Hepatocyte (in vitro differentiated cells): ENCODE measurements at regions not wholly inside any gene's neighbourhood (a gene's known extent, or its start where the extent isn't known, plus 50 kb on each side); places are given as distances from the start of the nearest gene placed in this dataset.
"Not testable (repeated sequence)": the region's sequence is repeated elsewhere in the genome, so short reads cannot be mapped to it uniquely, and the experiment has no call there.

Source experiments
- DNase-seq: peaks from one replicate; pipeline ENCODE4 v3.0.0-alpha.2; 2016; ENCODE audit warnings: low spot score
- H2AFZ ChIP-seq: fragments of 200-600 bp; sonication (generic); 2 replicates; pipeline ENCODE4 v1.6.0; 2016; ENCODE audit warnings: antibody characterized with exemption, mild to moderate bottlenecking
- H3K27ac ChIP-seq: fragments of 200-600 bp; sonication (generic); 2 replicates; pipeline ENCODE4 v1.5.1; 2016; ENCODE audit warnings: mild to moderate bottlenecking
- H3K27me3 ChIP-seq: fragments of 200-600 bp; sonication (generic); 2 replicates; pipeline ENCODE4 v1.6.1; 2016
- H3K36me3 ChIP-seq: fragments of 200-600 bp; sonication (generic); replicated peaks from 2 replicates; pipeline ENCODE4 v1.5.1; 2016; ENCODE audit warnings: low read depth; ENCODE audit not compliant: insufficient read depth
- H3K4me1 ChIP-seq: fragments of 200-600 bp; sonication (generic); 2 replicates; pipeline ENCODE4 v1.5.1; 2016; ENCODE audit warnings: mild to moderate bottlenecking, moderate library complexity; ENCODE audit not compliant: insufficient read depth
- H3K4me2 ChIP-seq: fragments of 200-600 bp; sonication (generic); 2 replicates; pipeline ENCODE4 v1.6.0; 2016
- H3K4me3 ChIP-seq: fragments of 200-600 bp; sonication (generic); 2 replicates; pipeline ENCODE4 v1.5.1; 2016; ENCODE audit warnings: mild to moderate bottlenecking
- H3K79me2 ChIP-seq: fragments of 200-600 bp; sonication (generic); 2 replicates; pipeline ENCODE4 v1.6.0; 2017; ENCODE audit warnings: mild to moderate bottlenecking
- H3K9me2 ChIP-seq: fragments of 200-600 bp; sonication (generic); replicated peaks from 2 replicates; pipeline ENCODE4 v1.6.0; 2017; ENCODE audit warnings: mild to moderate bottlenecking; ENCODE audit not compliant: insufficient read depth
- H3K9me3 ChIP-seq: fragments of 200-600 bp; sonication (generic); 2 replicates; pipeline ENCODE4 v1.5.1; 2016; ENCODE audit warnings: low read depth, mild to moderate bottlenecking
- H4K20me1 ChIP-seq: fragments of 200-600 bp; sonication (generic); 2 replicates; pipeline ENCODE4 v1.6.0; 2016; ENCODE audit warnings: mild to moderate bottlenecking; ENCODE audit not compliant: insufficient read depth, poor library complexity, severe bottlenecking
- EZH2 ChIP-seq: fragments of 200-600 bp; sonication (generic); IDR thresholded peaks from 2 replicates; pipeline ENCODE4 v1.6.1; 2016; ENCODE audit warnings: antibody characterized with exemption, mild to moderate bottlenecking, borderline replicate concordance
- EZH2phosphoT487 ChIP-seq: fragments of 200-600 bp; sonication (generic); IDR thresholded peaks from one replicate; pipeline ENCODE4 v1.6.1; 2018; ENCODE audit warnings: antibody characterized with exemption, mild to moderate bottlenecking, low read depth, moderate library complexity; ENCODE audit not compliant: unreplicated experiment, severe bottlenecking
- WGBS: methylation state at CpG from one replicate; pipeline ENCODE4 v1.1.6; 2016; ENCODE audit warnings: low lambda C conversion rate; ENCODE audit errors: missing lambda C conversion rate; 5-methylcytosine and 5-hydroxymethylcytosine counted together
- TF ChIP-seq, protein P1 (sequence below): fragments of 200-600 bp; sonication (generic); IDR thresholded peaks from 2 replicates; pipeline ENCODE4 v1.5.1; 2016; ENCODE audit warnings: antibody characterized with exemption, mild to moderate bottlenecking; ENCODE audit not compliant: poor library complexity

DNA sequence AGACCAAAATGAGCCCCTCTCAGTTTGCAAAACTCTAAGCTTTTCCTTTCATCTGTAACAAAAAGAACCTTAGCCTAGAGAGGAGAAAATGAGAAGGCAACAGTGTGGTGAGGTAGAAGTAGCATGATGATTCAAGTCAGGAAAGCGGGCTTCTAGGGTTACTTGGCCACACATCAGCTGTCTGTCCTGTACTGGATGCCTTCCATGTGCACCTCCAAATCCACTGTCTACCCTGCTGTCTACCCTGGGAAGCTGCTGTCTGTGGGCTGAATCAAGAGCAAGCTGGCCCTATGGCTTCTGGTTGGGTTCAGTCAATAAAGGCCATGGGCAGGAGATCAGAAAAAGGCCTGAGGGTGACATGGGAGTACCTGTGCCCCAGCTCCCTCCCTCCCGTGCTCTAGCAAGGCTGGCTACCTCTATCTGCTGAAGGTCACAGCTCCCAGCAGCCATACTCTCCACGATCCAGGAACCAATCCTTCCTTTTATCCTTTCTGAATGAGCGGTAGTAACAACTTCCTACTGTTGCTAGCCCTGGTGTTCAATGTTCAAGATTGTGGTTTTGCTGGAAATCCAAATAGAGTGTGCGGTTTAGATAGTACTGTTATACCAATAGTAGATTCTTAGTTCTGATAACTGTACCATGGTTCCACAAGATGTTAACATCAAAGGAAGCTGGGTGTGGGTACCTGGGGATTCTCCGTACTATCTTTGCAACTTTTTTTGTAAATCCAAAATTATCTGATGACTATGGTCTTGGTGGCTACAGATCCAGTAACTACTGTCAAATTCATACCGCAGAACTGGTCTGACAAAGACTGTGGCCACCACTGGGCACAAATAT, 191.0 kb downstream of the ESM1 start:
- DNase-seq = no peak
- no peaks in the 10 kb centered on the region for H4K20me1 ChIP-seq
- whole genome bisulfite sequencing = 94% methylated on average over 7 of the region's 7 CpGs
- no peaks in the 10 kb centered on the region for H3K27me3 ChIP-seq
- peak overlapping the region; percentile 44 for H3K27ac ChIP-seq
- no peaks in the 10 kb centered on the region for H3K4me1 ChIP-seq
- no peaks in the 10 kb centered on the region for H3K36me3 ChIP-seq
- H2AFZ ChIP-seq = no peak overlapping the region
- no peaks in the 10 kb centered on the region for H3K9me3 ChIP-seq
- H3K4me3 ChIP-seq = no peak overlapping the region
- H3K4me2 ChIP-seq = no peak overlapping the region
- TF ChIP-seq EZH2 = no peak
- no peak for TF ChIP-seq EZH2phosphoT487
- TF ChIP-seq, protein P1, sequence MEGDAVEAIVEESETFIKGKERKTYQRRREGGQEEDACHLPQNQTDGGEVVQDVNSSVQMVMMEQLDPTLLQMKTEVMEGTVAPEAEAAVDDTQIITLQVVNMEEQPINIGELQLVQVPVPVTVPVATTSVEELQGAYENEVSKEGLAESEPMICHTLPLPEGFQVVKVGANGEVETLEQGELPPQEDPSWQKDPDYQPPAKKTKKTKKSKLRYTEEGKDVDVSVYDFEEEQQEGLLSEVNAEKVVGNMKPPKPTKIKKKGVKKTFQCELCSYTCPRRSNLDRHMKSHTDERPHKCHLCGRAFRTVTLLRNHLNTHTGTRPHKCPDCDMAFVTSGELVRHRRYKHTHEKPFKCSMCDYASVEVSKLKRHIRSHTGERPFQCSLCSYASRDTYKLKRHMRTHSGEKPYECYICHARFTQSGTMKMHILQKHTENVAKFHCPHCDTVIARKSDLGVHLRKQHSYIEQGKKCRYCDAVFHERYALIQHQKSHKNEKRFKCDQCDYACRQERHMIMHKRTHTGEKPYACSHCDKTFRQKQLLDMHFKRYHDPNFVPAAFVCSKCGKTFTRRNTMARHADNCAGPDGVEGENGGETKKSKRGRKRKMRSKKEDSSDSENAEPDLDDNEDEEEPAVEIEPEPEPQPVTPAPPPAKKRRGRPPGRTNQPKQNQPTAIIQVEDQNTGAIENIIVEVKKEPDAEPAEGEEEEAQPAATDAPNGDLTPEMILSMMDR = no peak
- H3K9me2 ChIP-seq = no peaks in the 10 kb centered on the region
- H3K79me2 ChIP-seq = no peaks in the 10 kb centered on the region

DNA sequence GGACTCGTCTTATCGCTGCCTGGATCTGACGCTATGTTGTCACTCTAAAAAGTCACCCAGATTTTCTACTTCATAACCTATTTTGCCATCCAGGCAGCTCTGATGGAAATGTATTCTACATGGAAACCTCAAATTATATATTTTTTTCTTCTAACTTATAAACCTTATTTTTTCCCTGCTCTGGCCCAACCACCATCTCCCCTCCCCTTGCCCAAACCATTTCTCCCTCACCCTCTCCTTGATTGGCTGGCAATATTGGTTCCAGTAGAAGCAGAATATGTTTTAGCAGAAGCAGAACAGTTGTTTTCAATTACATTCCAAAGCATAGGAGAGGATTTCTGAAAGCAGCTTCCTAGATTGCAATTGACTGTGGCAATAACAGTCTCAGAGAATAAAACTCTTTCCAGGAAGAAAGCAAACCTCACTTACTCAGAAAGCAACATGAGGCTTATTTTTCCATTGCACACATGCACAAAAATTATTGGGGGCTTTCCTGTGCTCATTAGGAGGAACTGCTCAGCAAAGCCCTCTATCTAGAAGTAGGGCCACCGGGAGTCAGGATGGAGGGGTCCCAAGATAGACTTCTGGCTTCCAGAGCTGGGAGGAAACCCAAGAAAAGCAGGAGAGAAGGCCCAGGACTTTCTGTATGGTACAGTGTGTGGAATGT, 191.8 kb downstream of the ESM1 start:
- Histone ChIP-seq H3K27me3 (no peaks in the 10 kb centered on the region), H3K4me1 (no peaks in the 10 kb centered on the region), H3K4me2 (no peak overlapping the region), H3K9me2 (no peaks in the 10 kb centered on the region), H2AFZ (no peak overlapping the region), H3K79me2 (no peaks in the 10 kb centered on the region), H3K9me3 (no peaks in the 10 kb centered on the region), H3K36me3 (no peaks in the 10 kb centered on the region), H4K20me1 (no peaks in the 10 kb centered on the region), H3K4me3 (no peak overlapping the region), H3K27ac (peak overlapping the region; percentile 44)
- TF ChIP-seq, protein P1 = no peak
- no peak for TF ChIP-seq EZH2phosphoT487
- no peak for TF ChIP-seq EZH2
- 93% methylated on average over 4 of the region's 4 CpGs for WGBS
- no peak for DNase-seq

DNA sequence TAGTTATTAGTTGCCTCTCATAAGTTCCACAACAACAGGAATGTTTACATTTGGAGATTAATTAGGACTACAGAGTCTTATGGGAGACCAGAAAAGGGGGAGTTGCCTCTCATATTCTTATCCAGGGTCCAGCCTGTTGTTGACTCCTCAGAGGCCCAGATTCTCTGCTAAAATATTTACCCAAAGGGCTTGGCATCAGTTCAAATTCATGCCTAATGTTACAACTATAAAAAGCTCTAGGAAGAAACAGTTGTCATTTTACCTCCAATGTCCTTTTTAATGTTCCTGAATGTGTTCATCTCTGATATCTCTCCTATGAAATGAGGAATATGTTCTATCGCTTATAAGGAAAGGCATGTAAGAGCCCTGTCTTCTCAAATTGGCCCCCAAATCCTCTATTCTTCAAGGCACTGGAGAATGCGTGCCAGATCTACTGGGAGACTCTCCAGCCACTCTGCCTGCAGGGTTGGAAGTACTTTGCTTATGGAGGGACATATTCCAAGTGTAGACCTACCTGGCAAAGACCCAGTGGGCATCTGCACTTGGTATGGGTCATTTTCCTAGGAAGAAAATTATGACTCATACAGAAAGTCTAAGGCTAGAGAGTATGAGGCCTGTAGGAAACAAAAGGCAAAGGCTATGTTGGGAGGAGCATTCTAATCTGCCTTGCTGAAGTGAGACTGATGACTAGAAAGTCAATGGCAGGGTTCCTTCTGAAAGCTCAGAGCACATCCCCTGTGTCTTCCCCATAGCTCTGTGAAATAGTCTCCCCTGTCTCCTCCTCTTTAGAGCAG, 192.6 kb downstream of the ESM1 start:
- Histone ChIP-seq H3K4me1 (no peaks in the 10 kb centered on the region), H3K4me2 (no peak overlapping the region), H3K27ac (no peak overlapping the region), H3K36me3 (no peaks in the 10 kb centered on the region), H3K9me2 (no peaks in the 10 kb centered on the region), H3K9me3 (no peaks in the 10 kb centered on the region), H3K79me2 (no peaks in the 10 kb centered on the region), H3K4me3 (no peak overlapping the region), H4K20me1 (no peaks in the 10 kb centered on the region), H2AFZ (no peak overlapping the region), H3K27me3 (no peaks in the 10 kb centered on the region)
- TF ChIP-seq EZH2phosphoT487 = no peak
- TF ChIP-seq, protein P1 = no peak
- no peak for TF ChIP-seq EZH2
- 45% methylated on average over 2 of the region's 2 CpGs for WGBS
- no peak for DNase-seq

DNA sequence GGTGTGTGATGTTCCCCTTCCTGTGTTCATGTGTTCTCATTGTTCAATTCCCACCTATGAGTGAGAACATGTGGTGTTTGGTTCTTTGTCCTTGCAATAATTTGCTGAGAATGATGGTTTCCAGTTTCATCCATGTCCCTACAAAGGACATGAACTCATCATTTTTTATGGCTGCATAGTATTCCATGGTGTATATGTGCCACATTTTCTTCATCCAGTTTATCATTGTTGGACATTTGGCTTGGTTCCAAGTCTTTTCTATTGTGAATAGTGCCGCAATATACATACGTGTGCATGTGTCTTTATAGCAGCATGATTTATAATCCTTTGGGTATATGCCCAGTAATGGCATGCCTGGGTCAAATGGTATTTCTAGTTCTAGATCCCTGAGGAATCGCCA, 197.5 kb downstream of the ESM1 start:
- H3K4me2 ChIP-seq, H3K27me3 ChIP-seq, H3K4me1 ChIP-seq, H3K79me2 ChIP-seq, DNase-seq, H4K20me1 ChIP-seq, H3K9me3 ChIP-seq, H3K36me3 ChIP-seq, H3K4me3 ChIP-seq, H2AFZ ChIP-seq, H3K27ac ChIP-seq, H3K9me2 ChIP-seq: not testable (repeated sequence)
- WGBS = 92% methylated on average over 3 of the region's 3 CpGs
